Mucosa of descending colon (tissue), 3 donors: ENCODE measurements at regions not wholly inside any gene's neighbourhood (a gene's known extent, or its start where the extent isn't known, plus 50 kb on each side); places are given as distances from the start of the nearest gene placed in this dataset.
"Not testable (repeated sequence)": the region's sequence is repeated elsewhere in the genome, so short reads cannot be mapped to it uniquely, and the experiment has no call there.

ENCODE experiments used
- ATAC-seq: fragments of 200-7000 bp; cut with Tn5 transposase; one replicate; pipeline ENCODE4 v1.9.1; 2020; ENCODE audit warnings: mild to moderate bottlenecking, moderate library complexity
- DNase-seq, 3 donors: peaks; one replicate each; pipeline ENCODE4 v3.0.0-alpha.2; 2020
- H3K36me3 ChIP-seq: fragments of 200-600 bp; one replicate; pipeline ENCODE4 v1.8.0; 2021; ENCODE audit warnings: low read depth, mild to moderate bottlenecking
- H3K4me1 ChIP-seq: fragments of 200-600 bp; one replicate; pipeline ENCODE4 v1.8.0; 2021; ENCODE audit warnings: low read depth, mild to moderate bottlenecking
- H3K4me3 ChIP-seq: fragments of 200-600 bp; one replicate; pipeline ENCODE4 v1.8.0; 2021; ENCODE audit warnings: mild to moderate bottlenecking
- H3K9me3 ChIP-seq: fragments of 200-600 bp; one replicate; pipeline ENCODE4 v1.8.0; 2021; ENCODE audit warnings: mild to moderate bottlenecking
- CTCF ChIP-seq: fragments of 200-600 bp; IDR thresholded peaks from one replicate; pipeline ENCODE4 v1.8.0; 2022; ENCODE audit warnings: antibody characterized with exemption, mild to moderate bottlenecking
- intact Hi-C, 2 donors: fragments of 100-400 bp; cut with DNase I in 1 of 2; cut with micrococcal nuclease in 1 of 2; formaldehyde crosslinking; loops; one replicate each; pipeline versions ENCODE4 v1.11.0 to v1.11.1; 2022; cut with DNase I, micrococcal nuclease
- donor health status: DM: no; HTN: no; CAD: no; lungs with moderate emphysema.
- donor health status: DM: no; HTN: no; CAD: no.
- donor health status: DM: no; HTN: yes; CAD: no.

DNA sequence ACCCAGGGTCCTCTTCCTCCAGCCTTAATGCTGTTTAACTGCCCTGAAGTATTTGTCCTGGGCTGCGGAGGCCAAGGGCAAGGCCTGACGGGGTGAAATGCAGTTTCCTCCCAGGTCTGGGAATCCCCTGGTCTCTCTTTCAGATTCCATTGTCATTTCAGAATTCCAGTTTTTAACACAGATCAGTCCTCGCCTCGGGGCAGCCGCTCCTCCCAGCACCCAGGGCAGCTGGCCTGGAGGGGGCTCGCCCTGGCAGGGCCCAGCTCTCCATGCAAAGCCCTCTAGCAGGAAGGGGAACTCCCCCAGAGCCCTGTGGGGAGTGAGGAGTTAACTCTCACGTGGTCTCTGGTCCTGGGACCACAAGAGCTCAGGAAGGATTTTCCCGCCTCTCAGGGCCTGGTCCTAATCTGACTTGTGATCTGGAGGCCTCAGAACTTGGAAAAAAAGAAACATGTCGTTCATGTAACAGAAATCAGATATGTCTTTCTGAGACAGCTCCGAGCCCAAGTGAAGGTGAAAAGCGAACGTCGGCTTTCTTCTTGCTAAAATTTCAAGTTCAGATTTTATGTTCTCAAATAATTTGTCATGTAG, 265.6 kb upstream of the SFSWAP start:
- no peaks in the 10 kb centered on the region for H3K36me3 ChIP-seq
- H3K4me1 ChIP-seq, result no peaks in the 10 kb centered on the region
- ATAC-seq, result no peak
- intact Hi-C loops, result no loop called here
- H3K9me3 ChIP-seq, result no peaks in the 10 kb centered on the region
- no peak for TF ChIP-seq CTCF
- no peak for DNase-seq
- H3K4me3 ChIP-seq, result no peak overlapping the region

GRCh38 chr12:131445795-131446194, 265.1 kb upstream of the SFSWAP start:
- no peak for DNase-seq
- no peaks in the 10 kb centered on the region for H3K36me3 ChIP-seq
- intact Hi-C loops, result no loop called here
- ATAC-seq, result no peak
- H3K4me3 ChIP-seq, result no peak overlapping the region
- H3K9me3 ChIP-seq, result no peaks in the 10 kb centered on the region
- TF ChIP-seq CTCF, result no peak
- no peaks in the 10 kb centered on the region for H3K4me1 ChIP-seq

DNA sequence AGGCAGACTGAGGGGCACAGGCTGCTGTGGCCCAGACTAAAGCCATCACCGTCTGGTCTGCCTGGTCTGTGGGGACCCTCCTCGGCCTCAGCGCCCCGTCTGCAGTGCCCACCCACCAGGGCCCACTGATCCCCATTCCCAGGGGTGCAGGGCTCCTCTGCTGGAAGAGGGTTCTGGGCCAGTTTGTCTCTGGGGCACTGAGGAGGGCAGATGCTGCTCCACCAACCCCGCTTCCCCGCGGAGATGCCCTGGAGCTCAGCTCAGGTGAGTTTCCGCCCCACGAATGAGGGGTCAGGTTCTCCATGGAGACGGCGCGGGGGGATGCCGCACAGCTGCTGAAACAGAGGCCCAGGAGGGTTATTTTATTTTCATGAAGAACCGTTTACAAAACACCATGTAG, 263.3 kb upstream of the SFSWAP start:
- H3K4me3 ChIP-seq, ATAC-seq, H3K9me3 ChIP-seq, H3K36me3 ChIP-seq, H3K4me1 ChIP-seq, DNase-seq, intact Hi-C loops: not testable (repeated sequence)

- no peak for TF ChIP-seq CTCF
- Histone ChIP-seq H3K9me3 (no peaks in the 10 kb centered on the region), H3K36me3 (no peaks in the 10 kb centered on the region), H3K4me3 (no peak overlapping the region), H3K4me1 (no peaks in the 10 kb centered on the region)
- ATAC-seq (no peak), DNase-seq (no peak)
- intact Hi-C loops, result no loop called here
Observed at GRCh38 chr12:131448254-131448795, 262.6 kb upstream of the SFSWAP start.

- no peaks in the 10 kb centered on the region for H3K4me1 ChIP-seq
- no peak for TF ChIP-seq CTCF
- no peak for ATAC-seq
- H3K36me3 ChIP-seq, result no peaks in the 10 kb centered on the region
- DNase-seq, result no peak
- H3K9me3 ChIP-seq, result no peaks in the 10 kb centered on the region
- intact Hi-C loops, result no loop called here
- H3K4me3 ChIP-seq, result no peak overlapping the region
Observed at GRCh38 chr12:131449027-131449426, 261.9 kb upstream of the SFSWAP start.

DNA sequence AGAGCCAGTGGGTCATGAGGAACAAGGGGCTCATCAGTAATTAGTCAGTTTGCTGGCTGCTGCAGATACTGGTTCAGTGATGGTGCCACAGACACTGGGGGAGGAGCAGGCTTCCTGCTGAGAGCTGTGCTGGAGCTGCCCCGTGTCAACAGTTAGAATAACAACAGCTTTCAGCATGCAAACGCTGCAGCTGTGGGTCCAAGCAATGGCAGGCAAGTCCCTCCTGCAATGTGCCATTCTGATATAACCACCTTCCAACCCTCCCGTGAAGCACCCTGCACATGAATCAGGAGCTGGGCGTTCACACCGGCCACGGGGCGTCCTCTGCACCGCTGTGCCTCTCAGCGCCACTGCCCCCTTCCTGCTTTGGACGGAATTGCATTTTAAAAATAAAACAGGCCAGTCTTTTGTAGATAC, 258.4 kb upstream of the SFSWAP start:
- ATAC-seq (peak; percentile 64), DNase-seq (peak in 1 of 3 donors; percentile 40)
- Histone ChIP-seq H3K9me3 (no peaks in the 10 kb centered on the region), H3K4me3 (no peak overlapping the region), H3K36me3 (no peaks in the 10 kb centered on the region), H3K4me1 (no peaks in the 10 kb centered on the region)
- intact Hi-C loops, result no loop called here
- peak; percentile 26 for TF ChIP-seq CTCF
